SK-N-SH treated with all-trans-retinoic acid at 6 μM for 48 hours (cell line): ENCODE measurements at regions not wholly inside any gene's neighbourhood (a gene's known extent, or its start where the extent isn't known, plus 50 kb on each side); places are given as distances from the start of the nearest gene placed in this dataset.
A peak's percentile ranks its signal among the peaks of the same experiment; 100 is the strongest.
"Not testable (repeated sequence)": the region's sequence is repeated elsewhere in the genome, so short reads cannot be mapped to it uniquely, and the experiment has no call there.

Experiments
- ATAC-seq: fragments of 200-7000 bp; cut with Tn5 transposase; 3 replicates; pipeline ENCODE4 v1.9.1; 2020; ENCODE audit warnings: mild to moderate bottlenecking, moderate library complexity
- BACH2 ChIP-seq: fragments of 250-450 bp; sonication (Bioruptor Pico); IDR thresholded peaks from 2 replicates; pipeline ENCODE4 v1.9.0; 2021; ENCODE audit warnings: mild to moderate bottlenecking, borderline replicate concordance
- CSDC2 ChIP-seq: fragments of 250-450 bp; sonication (Bioruptor Pico); IDR thresholded peaks from 2 replicates; pipeline ENCODE4 v1.5.0; 2020; ENCODE audit warnings: mild to moderate bottlenecking, moderate library complexity
- CSRNP3 ChIP-seq: fragments of 250-450 bp; sonication (Bioruptor Pico); IDR thresholded peaks from 2 replicates; pipeline ENCODE4 v1.5.1; 2021; ENCODE audit warnings: mild to moderate bottlenecking, moderate library complexity
- ESRRG ChIP-seq: fragments of 250-450 bp; sonication (Bioruptor Pico); IDR thresholded peaks from 2 replicates; pipeline ENCODE4 v1.6.1; 2021; ENCODE audit warnings: mild to moderate bottlenecking
- ISL1 ChIP-seq: fragments of 250-450 bp; sonication (Bioruptor Pico); IDR thresholded peaks from 2 replicates; pipeline ENCODE4 v2.1.2; 2022; ENCODE audit warnings: mild to moderate bottlenecking, moderate library complexity
- OSR1 ChIP-seq: fragments of 250-450 bp; sonication (Bioruptor Pico); IDR thresholded peaks from 2 replicates; pipeline ENCODE4 v1.8.0; 2022; ENCODE audit warnings: moderate library complexity, mild to moderate bottlenecking, inconsistent platforms
- PATZ1 ChIP-seq: fragments of 250-450 bp; sonication (Bioruptor Pico); IDR thresholded peaks from 2 replicates; pipeline ENCODE4 v1.8.0; 2020; ENCODE audit warnings: mild to moderate bottlenecking, moderate library complexity, borderline replicate concordance
- PPARA ChIP-seq: fragments of 250-450 bp; sonication (Bioruptor Pico); IDR thresholded peaks from 2 replicates; pipeline ENCODE4 v1.5.0; 2020; ENCODE audit warnings: mild to moderate bottlenecking, borderline replicate concordance
- RARB ChIP-seq: fragments of 250-450 bp; sonication (Bioruptor Pico); IDR thresholded peaks from 2 replicates; pipeline ENCODE4 v1.8.0; 2021; ENCODE audit warnings: mild to moderate bottlenecking, moderate library complexity
- SNAI2 ChIP-seq: fragments of 250-450 bp; sonication (Bioruptor Pico); IDR thresholded peaks from 2 replicates; pipeline ENCODE4 v1.5.0; 2020; ENCODE audit warnings: mild to moderate bottlenecking, moderate library complexity
- TCF4 ChIP-seq: fragments of 250-450 bp; sonication (Bioruptor Pico); IDR thresholded peaks from 2 replicates; pipeline ENCODE4 v1.8.0; 2021; ENCODE audit warnings: mild to moderate bottlenecking, moderate library complexity, borderline replicate concordance
- TOX ChIP-seq: fragments of 250-450 bp; sonication (Bioruptor Pico); IDR thresholded peaks from 2 replicates; pipeline ENCODE4 v1.8.0; 2021; ENCODE audit warnings: mild to moderate bottlenecking, moderate library complexity, borderline replicate concordance
- ZC3H10 ChIP-seq: fragments of 250-450 bp; sonication (Bioruptor Pico); IDR thresholded peaks from 2 replicates; pipeline ENCODE4 v1.5.1; 2021; ENCODE audit warnings: mild to moderate bottlenecking, moderate library complexity
- ZFP3 ChIP-seq: fragments of 250-450 bp; sonication (Bioruptor Pico); IDR thresholded peaks from 2 replicates; pipeline ENCODE4 v1.5.0; 2020; ENCODE audit warnings: mild to moderate bottlenecking, moderate library complexity
- ZFP30 ChIP-seq: fragments of 450-650 bp; formaldehyde crosslinking; IDR thresholded peaks from 2 replicates; pipeline ENCODE4 v1.5.0; 2022; ENCODE audit warnings: mild to moderate bottlenecking, moderate library complexity
- ZNF70 ChIP-seq: fragments of 450-650 bp; formaldehyde crosslinking; IDR thresholded peaks from 2 replicates; pipeline ENCODE4 v1.5.0; 2020; ENCODE audit warnings: mild to moderate bottlenecking, moderate library complexity
- ZNF8 ChIP-seq: fragments of 450-650 bp; formaldehyde crosslinking; IDR thresholded peaks from 2 replicates; pipeline ENCODE4 v1.5.0; 2020; ENCODE audit warnings: mild to moderate bottlenecking, moderate library complexity
- TF ChIP-seq, protein P1 (sequence below): fragments of 250-450 bp; sonication (Bioruptor Pico); IDR thresholded peaks from 2 replicates; pipeline ENCODE4 v1.5.0; 2020; ENCODE audit warnings: mild to moderate bottlenecking, moderate library complexity
- TF ChIP-seq, protein P2 (sequence below): fragments of 250-450 bp; sonication (Bioruptor Pico); IDR thresholded peaks from 2 replicates; pipeline ENCODE4 v1.5.1; 2020; ENCODE audit warnings: low read depth, mild to moderate bottlenecking, moderate library complexity

DNA sequence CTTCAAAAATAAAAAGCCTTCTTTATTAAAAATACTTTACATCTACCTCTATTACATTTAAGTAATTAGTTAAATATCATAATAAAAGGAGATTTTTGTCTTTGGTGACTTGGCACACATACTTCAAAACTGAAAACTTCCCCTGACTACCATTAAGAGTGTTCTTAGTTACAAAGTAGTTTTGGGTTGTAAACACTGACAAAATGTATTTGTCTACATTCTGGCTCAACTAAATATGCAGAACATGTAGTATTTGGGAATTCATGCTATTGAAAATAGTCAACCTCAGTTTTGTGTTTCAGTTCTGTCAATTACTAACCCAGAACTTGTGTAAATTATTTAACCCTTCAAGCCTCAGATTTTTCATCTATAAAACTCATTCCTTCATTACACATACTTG, 311.5 kb downstream of the RAD51AP2 start:
- no peak for ATAC-seq
- no peak for TF ChIP-seq BACH2 (CRISPR knock-in tag)
- TF ChIP-seq ZNF70 (CRISPR knock-in tag): no peak
- TF ChIP-seq TCF4 (CRISPR knock-in tag): no peak
- TF ChIP-seq PATZ1: no peak
- no peak for TF ChIP-seq ISL1 (CRISPR knock-in tag)
- TF ChIP-seq, all 23 proteins: peak for 0

DNA sequence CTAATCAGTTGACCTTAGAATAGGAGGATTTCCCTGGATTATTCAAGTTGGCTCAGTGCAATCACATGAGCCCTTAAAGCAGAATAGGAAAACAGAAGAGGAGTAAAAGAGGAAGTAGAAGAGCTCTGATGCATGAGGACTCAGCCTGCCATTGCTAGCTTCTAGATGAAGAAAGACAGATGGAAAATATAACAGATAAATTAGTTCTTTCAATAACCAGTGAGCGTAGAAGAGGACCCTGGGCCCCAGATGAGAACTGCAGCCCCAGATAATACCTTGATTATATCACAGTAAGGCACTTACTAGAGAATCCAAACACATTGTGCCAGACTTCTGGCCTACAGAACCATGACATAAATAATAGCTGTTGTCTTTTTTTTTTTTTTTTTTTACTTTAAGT, 314.0 kb downstream of the RAD51AP2 start:
- not testable (repeated sequence) for ATAC-seq

DNA sequence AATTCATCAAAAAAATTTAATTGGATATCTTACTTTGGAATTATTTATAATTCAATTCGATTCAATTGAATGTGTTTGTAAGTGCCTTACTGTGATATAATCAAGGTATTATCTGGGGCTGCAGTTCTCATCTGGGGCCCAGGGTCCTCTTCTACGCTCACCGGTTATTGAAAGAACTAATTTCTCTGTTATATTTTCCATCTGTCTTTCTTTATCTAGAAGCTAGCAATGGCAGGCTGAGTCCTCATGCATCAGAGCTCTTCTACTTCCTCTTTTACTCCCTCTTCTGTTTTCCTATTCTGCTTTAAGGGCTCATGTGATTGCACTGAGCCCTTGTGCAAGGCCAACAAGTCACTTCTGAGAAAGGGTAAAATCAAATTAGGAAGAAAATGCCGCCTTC, 315.6 kb downstream of the RAD51AP2 start:
- ATAC-seq: not testable (repeated sequence)
- peak; percentile 73; the same call in 1 of the 2 replicates for TF ChIP-seq TCF4 (CRISPR knock-in tag)
- TF ChIP-seq, protein P1, sequence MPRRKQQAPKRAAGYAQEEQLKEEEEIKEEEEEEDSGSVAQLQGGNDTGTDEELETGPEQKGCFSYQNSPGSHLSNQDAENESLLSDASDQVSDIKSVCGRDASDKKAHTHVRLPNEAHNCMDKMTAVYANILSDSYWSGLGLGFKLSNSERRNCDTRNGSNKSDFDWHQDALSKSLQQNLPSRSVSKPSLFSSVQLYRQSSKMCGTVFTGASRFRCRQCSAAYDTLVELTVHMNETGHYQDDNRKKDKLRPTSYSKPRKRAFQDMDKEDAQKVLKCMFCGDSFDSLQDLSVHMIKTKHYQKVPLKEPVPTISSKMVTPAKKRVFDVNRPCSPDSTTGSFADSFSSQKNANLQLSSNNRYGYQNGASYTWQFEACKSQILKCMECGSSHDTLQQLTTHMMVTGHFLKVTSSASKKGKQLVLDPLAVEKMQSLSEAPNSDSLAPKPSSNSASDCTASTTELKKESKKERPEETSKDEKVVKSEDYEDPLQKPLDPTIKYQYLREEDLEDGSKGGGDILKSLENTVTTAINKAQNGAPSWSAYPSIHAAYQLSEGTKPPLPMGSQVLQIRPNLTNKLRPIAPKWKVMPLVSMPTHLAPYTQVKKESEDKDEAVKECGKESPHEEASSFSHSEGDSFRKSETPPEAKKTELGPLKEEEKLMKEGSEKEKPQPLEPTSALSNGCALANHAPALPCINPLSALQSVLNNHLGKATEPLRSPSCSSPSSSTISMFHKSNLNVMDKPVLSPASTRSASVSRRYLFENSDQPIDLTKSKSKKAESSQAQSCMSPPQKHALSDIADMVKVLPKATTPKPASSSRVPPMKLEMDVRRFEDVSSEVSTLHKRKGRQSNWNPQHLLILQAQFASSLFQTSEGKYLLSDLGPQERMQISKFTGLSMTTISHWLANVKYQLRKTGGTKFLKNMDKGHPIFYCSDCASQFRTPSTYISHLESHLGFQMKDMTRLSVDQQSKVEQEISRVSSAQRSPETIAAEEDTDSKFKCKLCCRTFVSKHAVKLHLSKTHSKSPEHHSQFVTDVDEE (CRISPR knock-in tag): peak; percentile 51; the same call in 1 of the 2 replicates

More for the DNA sequence above, 314.0 kb downstream of the RAD51AP2 start:
- TF ChIP-seq ISL1 (CRISPR knock-in tag) (peak; percentile 33; the same call in 1 of the 2 replicates), TCF4 (CRISPR knock-in tag) (peak; percentile 82; the same call in 1 of the 2 replicates)
- TF ChIP-seq, protein P1 (CRISPR knock-in tag): 0 out of 2 replicates have a peak, but pooled peaks have one; percentile 46

GRCh38 chr2:17199741-17200140, 318.5 kb downstream of the RAD51AP2 start:
- no peak for ATAC-seq
- TF ChIP-seq, protein P2, sequence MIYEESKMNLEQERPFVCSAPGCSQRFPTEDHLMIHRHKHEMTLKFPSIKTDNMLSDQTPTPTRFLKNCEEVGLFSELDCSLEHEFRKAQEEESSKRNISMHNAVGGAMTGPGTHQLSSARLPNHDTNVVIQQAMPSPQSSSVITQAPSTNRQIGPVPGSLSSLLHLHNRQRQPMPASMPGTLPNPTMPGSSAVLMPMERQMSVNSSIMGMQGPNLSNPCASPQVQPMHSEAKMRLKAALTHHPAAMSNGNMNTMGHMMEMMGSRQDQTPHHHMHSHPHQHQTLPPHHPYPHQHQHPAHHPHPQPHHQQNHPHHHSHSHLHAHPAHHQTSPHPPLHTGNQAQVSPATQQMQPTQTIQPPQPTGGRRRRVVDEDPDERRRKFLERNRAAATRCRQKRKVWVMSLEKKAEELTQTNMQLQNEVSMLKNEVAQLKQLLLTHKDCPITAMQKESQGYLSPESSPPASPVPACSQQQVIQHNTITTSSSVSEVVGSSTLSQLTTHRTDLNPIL: no peak
- TF ChIP-seq TOX (CRISPR knock-in tag): no peak
- no peak for TF ChIP-seq ISL1 (CRISPR knock-in tag)
- no peak for TF ChIP-seq CSRNP3 (CRISPR knock-in tag)
- no peak for TF ChIP-seq ZNF8
- no peak for TF ChIP-seq PATZ1
- TF ChIP-seq ZNF70 (CRISPR knock-in tag): no peak
- no peak for TF ChIP-seq ESRRG (CRISPR knock-in tag)
- TF ChIP-seq OSR1 (CRISPR knock-in tag): no peak
- TF ChIP-seq RARB: no peak
- TF ChIP-seq ZFP3 (CRISPR knock-in tag): no peak
- TF ChIP-seq, protein P1 (CRISPR knock-in tag): no peak
- TF ChIP-seq SNAI2 (CRISPR knock-in tag): no peak
- TF ChIP-seq PPARA (CRISPR knock-in tag): no peak
- no peak for TF ChIP-seq CSDC2 (CRISPR knock-in tag)
- no peak for TF ChIP-seq ZC3H10 (CRISPR knock-in tag)
- TF ChIP-seq TCF4 (CRISPR knock-in tag): no peak
- no peak for TF ChIP-seq ZFP30
